AML-193 (cell line): ENCODE measurements at regions not wholly inside any gene's neighbourhood (a gene's known extent, or its start where the extent isn't known, plus 50 kb on each side); places are given as distances from the start of the nearest gene placed in this dataset.
"Not testable (repeated sequence)": the region's sequence is repeated elsewhere in the genome, so short reads cannot be mapped to it uniquely, and the experiment has no call there.

ENCODE experiments used
- DNase-seq, 2 experiments: peaks; one replicate each; lab custom pipeline; 2025; lab: John Stamatoyannopoulos, UW

DNA sequence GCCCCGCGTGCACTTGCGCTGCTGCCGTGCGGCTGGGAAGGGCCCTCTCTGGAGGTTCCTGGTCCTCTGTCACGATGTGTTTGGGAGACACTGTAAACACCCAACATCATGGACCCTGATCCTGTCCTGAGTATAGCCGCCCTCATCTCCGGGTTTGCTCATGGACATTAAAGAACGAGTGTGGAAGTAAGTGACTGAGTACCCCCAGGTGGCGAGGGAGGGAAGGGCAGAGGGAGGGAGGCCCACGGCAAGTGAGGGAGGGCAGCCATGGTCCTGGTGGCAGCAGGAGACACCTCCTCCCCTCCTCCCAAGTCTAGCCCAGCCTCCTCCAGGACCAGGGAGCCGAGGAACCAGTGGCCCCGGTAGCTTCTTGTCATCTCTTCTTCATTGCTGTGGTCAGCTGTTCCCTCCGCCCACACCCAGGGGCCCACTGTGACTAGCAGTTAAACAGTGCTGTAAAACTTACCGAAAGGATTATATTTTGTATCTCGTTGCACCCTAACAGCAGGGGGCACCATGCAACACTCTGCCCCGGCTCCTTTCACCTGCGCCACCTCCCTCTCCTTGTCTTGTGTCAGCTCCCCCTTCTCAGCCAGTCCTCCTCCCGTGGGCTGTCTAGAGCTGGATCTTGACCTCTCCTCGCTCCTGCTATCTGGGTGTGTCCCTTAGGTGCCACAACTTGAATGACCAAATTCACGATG, 566.5 kb upstream of the B3GAT1 start:
- no peak for DNase-seq

DNA sequence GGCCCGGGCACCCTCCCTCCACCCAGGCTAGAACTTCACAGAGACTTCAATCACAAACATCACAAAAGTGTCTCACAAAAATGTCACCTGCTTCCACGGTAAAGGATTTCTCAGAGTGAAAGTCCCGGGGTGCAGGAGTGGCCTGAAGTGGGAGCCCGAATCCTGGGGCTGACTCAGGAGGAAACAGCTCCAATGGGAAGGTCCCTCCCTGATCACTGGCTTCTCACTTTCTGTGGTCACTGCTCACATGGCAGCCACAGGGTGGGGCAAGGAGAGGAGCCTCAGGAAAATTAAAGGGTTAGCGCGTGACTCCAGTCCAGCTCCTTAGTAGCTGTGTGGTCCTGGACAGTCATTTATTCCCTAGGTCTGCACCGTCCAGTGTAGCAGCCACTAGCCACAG, 564.5 kb upstream of the B3GAT1 start:
- DNase-seq = no peak

DNA sequence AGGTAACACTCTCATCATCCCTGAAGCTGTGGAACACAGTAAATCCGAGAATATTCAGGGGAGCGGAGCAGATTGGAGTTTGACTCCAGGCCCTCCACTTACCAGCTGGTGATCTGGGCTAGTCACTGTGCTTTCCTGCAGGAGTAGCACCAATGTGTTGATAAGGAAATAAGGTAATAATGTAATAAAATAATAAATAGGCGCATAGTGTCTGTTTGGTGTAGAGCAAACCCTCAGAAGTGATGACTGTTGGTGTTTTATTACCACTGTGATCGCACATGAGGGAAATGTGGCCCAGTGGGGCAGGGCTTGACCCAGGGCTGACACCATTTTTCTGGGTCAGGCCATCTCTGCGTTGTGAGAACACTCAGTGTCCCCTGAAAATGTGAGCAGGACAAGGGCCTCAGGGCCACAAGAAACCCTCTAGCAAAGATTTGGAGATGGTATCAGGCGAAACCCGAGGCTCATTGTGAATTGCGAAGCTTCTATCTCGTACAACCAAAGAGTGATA, 563.9 kb upstream of the B3GAT1 start:
- no peak for DNase-seq

DNA sequence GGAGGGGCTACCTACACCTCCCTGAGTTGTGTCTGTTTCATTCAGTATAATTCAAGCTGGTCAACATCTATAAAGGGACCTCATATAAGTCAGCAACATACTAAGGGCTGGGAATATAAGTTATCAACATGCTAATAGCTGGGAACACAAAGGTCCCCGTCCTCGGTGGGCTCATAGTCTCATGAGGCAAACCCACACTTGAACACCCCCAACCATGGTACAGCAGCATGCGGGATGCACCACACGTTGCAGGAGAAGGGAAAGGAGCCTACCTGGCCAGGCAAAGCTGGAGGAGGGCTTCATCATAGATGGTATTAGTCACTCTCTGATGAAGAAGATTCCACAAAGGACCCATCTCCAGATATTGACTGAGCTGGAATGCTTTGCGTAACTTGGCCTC, 561.8 kb upstream of the B3GAT1 start:
- no peak for DNase-seq

DNA sequence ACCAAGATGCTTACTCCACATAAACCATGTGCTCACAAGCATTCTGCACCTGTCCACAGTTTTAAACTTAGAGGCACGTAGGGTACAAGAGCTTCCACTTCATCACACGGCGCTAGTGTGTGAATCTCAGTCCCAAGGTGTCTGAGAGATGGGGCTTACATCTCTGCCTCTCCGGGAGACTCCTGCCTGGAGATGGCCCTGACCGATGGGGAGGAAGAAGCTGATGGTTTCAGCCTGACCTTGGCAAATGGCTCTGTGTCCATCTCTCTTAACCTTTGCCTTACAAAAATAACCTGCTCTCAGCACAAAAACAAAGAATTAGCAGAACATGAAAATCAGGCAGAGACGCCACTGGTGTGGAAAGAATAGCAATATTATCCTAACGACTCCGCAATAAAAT, 559.3 kb upstream of the B3GAT1 start:
- DNase-seq = no peak

DNA sequence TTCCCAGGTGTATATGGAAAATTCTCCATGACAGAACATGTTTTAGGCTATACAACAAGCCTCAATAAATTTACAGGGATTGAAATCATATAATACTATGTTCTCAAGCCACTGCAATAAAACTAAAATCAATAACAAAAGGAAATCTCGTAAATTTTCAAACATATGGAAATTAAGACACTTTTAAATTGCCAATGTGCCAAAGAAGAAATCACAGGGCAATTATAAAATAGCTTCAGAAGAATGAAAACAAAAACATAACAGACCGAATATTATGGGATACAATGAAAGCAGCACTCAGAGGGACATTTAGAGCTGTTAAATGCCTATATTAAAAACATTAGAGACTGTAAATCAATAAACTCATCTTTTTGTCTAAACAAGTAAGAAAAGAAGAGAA, 555.7 kb upstream of the B3GAT1 start:
- DNase-seq = no peak

DNA sequence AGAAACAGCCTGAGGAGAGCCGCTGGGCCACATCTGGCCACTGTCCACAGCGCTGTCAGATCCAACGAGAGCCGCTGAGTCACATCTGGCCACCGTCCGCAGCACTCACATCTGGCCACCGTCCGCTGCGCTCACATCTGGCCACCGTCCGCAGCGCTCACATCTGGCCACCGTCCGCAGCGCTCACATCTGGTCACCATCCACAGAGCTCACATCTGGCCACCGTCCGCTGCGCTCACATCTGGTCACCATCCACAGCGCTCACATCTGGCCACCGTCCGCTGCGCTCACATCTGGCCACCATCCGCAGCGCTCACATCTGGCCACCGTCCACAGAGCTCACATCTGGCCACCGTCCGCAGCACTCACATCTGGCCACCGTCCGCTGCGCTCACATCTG, 549.3 kb upstream of the B3GAT1 start:
- DNase-seq = not testable (repeated sequence)

DNA sequence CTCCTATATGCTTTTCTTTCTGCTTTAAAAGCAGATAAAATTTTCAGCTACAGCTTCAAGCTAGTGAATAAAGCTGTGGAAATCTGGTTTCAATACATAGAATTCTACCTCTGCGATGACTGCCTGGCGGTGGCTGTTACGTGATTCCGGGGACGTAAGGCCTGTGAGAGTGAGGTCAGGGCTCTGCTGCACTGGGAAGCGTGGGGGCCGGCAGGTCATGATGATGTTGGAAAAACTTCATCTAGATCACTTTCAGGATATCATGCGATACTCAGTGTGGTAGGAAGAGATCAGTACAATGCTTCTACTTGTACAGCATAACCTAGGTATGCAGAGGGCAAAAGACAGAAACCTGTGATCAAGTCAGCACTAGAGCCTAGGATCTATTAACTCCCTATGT, 546.8 kb upstream of the B3GAT1 start:
- DNase-seq = no peak

DNA sequence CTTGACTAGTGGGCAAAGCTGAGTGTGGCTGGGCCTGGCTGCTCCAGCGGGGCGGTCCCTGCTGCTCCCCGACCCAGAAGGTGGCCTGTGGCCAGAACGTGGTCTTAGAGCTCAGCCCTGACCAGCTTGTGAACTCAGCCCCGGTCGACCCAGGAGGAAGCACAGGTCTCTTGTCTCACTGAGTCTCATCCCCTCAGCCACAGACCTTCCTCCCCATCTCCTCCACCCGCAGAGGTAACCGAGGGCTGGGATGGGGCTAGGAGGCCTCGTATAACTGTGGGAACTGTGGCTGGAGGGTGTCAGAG, 546.2 kb upstream of the B3GAT1 start:
- no peak for DNase-seq

DNA sequence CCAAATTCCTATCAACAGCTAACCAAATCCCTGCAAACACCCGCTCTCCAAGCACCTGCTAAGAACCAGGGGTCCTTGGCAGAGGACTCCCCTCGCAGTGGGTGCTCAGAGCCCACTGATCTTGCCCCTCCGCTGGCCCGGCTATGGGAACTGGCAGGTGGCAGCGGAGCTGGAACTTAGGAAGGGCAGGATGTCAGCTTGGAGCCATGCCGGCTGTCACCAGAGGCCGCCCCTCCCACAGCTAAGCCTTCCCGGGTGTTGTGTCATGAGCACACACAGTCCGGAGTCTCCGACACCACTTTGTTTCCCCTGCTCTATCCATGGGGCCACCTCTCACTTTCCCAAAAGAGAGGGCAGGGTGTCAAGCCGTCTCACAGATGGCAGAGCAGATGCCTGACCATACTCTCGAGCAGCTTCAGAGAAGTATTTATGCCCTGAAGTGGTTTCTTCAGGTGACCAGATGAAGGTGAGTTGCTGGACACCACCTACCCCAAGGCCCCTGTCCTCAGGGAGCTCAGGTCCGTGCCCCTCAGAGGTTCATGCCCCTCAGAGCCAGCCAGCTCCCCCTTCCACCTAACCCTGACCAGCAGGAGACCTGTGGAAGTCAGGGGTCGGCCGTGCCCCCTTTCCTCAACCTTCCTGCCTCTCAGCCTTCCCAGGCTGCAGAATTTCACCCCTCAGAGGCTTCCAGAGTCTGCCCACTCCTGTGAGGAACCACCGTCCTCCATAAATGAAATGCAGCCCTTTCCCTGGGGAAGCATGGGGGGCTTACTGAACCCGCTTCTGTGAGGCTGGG, 545.7 kb upstream of the B3GAT1 start:
- no peak for DNase-seq

DNA sequence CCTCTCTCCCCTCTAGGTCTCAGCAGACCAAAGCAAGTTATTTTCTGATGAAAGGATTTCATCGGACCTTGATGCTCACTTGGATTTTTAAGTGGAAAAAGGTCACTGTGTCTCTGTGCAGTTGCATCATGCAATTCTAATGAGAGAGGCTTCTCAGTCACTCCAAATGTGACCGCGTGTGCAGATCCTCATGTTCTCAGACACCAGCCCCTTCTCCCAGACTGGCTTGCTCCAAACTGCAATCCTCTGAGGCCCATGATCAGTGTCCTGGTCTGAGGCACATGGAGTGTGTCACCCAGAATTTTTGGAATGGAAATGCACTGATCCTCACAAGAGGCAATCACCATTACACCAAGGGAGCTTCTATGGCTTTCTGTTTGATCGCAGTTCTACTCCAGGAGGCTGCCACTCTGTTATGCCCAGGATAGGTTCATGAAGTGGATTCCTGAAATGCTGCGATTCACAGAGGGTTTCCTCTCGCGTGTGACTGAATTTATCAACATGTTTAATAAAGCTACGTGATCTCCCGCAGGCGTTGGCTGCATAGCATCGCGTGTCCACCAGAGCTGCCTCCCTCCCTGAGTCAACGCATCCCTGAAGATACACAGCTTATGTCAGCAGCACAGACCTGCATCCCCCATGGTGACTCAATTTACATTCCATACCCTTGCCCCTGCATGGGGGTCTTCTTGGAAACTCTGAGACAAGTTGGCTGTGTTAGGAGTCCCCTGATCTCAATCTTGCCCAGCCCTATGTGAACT, 544.6 kb upstream of the B3GAT1 start:
- no peak for DNase-seq

DNA sequence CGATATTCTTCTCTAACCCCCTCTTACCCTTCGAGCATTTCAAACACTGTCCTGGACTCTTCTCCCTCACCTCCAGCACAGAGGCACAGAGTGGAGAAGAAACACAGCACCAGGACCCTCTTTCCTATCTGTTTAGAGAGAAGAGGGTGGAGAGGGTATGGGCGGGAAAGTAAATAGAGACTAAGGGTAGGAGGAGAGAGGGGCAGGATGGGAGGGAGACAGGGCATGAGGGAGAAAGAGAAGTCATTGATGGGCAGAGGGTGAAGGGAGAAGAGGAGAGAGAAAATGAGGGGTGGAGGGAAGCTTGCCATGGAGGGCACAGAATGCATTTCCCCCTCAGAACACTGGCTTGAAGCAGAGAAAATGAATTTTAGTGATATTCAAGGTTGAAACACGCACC, 543.9 kb upstream of the B3GAT1 start:
- DNase-seq = not testable (repeated sequence)

DNA sequence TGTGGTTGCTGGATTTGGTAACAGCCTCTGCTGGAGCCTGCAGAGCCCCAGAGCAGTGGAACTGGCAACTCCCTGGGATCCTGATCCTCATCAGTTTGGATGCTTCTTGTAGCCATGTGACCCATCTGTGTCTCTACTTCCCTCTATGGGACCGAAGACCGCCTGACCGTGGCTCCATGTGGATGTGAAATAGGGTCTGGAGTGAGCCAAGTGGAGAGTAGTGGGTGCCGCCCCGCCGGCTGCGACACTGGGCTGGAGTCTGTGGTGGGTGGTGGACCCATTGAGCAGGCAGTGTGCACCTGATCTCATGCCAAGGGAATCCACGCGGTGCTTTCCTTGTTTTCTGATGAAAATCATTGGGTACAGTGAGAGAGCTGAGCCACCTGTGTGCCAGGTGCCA, 543.2 kb upstream of the B3GAT1 start:
- no peak for DNase-seq

DNA sequence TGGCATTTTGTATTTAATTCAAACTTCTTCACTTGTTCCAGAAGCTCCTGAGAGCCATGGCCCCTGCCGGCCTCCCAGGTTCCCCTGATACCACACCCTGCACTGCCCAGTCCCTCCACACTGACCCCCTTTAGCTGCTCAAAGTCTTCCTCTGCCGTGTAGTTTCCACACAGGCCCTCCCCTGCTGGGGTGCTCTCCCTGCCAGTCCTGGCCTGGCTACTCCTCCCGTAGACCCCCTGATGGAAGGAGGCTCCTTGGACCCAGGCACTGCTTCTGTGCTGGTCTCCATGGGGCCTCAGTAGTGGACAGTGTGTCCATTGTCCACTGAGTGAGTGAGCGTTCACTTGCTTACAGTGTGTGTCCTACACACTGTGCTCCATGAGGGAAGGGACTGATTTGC, 542.4 kb upstream of the B3GAT1 start:
- DNase-seq = not testable (repeated sequence)

DNA sequence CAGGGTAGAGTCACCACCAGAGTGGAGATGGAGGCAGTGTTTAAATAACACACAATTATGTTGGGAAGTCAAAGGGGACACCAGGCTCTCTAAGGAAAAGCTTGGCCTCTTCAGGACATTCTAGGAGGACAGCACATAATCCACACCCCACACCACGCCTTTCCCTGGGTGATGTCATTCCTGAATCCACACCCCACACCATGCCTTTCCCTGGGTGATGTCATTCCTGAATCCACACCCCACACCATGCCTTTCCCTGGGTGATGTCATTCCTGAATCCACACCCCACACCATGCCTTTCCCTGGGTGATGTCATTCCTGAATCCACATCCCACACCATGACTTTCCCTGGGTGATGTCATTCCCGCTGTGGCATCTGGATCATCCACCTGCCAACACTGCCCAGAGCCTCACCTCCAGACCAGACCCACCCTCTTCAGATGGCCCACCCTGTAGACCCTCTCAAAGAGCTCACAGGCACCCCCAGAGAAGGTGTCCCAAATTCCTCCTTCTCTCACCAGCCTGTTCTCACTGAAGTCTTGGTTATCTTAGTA, 541.5 kb upstream of the B3GAT1 start:
- not testable (repeated sequence) for DNase-seq

DNA sequence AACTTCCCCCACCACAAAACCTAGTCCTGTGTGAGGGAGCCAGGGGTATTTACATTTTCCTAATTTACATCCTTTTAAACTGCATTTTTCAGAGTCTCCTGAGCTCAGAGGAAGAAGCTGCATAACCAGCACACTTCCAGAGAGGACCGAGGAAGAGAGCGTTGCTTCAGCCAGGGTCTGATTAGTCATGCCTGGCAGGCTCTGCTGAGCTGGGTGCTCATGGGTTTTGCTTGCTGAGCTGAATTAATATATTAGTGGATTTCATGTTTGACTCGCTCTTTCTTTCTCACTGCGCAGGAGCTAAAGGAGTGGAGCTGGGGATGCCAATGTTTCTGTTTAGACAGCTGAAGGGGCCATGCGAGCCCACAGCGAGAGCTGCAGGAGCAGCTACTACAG, 539.3 kb upstream of the B3GAT1 start:
- no peak for DNase-seq

DNA sequence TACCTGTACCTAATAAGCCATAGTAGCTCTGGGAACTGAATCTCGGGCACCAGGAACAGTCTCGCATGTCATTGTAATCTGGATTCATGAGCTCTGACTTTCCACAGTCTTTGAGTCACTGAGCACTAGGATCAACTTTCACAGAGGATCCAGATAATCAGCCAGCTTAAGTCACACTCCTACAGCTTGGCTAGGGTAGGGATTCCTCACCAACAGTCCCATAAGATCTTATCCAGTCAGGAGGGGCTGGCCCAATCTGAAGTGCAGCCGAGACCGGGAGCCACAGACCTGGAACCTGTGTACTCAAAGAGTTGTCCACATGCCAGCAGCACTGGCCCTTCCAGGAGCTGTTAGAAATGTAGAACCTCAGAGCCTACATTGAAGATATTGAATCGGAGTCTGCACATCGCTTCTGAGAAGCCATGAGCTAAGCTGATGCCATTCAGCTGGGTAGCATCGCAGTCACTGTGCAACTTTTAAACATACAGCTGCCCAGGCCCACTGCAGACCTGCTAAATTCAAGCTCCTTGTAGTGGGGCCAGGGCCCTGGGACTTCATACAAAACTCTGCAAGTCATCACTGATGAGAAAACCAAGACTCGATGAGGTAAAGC, 538.8 kb upstream of the B3GAT1 start:
- DNase-seq = no peak

DNA sequence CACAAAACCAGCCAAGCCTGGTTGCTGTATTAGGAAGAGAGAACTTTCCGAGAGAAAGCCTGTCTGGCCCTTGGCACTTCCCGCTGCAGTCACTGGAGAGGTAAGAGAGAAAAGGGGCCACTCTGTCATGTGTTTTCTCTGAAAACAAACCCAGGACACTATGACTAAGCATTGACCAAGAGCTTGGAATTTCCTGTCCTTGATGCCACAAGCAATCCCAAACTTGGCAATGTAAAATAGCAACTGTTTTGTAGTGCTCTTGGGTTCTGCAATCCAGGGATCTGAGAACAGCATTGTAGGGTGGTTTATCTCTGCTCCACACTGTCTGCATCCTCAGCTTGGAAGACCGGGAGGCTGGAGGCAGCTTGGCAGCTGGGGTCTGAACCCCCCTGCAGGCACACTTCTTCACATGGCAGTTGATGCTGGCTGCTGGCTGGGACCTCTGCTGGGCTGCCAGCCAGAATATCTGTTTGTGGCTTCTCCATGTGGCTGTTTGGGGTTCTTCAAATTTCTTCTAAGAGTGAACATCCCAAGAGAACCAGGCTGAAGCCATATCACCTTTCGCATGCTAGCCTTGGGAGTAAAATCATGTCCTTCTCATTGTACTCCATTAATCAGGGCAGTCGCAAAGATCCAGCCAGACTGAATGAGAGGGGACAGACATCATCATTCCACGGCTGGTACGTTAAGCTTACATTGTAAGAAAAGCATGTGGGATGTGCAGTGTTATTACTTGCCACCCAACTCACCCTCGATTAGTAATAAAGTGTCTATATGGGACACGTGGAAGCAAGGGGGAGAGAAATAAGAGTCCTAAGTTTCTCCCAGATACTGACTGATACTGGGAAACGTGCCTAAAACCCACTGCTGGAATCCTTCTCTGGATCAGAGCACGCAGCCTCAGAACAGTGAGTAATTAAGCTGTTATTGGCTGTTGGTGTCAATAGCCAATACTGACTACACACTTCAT, 537.4 kb upstream of the B3GAT1 start:
- DNase-seq = no peak

DNA sequence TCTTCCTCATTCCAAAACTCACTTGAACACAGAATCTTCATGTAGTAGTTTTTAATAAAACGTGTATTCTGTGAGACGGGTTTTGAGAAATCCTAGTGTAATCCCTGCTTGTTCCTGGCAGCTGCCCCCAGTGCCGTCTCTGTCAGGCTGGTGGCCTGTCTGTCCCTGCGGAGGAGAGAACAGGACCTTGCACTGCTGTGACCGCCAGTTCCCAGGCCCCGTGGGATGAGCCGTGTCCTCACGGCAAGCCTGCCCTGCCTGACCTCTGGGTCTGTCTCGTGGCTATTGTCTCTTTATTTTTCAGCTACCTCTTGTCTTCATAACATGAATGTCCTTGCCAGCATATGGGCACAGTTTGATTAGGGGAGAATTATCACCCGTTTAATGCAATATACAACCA, 535.5 kb upstream of the B3GAT1 start:
- no peak for DNase-seq

DNA sequence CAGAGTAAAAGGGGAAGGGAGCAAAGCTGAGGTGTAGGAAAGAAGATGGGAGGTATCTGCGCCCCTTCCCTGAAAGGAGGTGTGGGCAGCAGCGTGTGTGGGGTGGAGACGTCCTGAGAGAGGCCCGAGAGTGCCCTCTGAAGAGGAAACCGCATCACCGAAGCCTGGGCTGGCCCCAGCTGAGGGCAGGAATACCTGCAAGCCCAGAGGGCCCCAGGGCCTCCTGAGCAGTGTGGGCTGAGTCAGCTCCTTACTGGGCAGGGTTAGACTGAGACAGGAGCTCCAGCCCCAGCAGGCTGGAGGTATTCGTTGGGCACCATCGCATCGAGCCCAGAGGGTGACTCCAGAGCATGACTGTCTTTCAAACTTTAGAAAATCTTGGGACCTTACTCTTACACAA, 534.0 kb upstream of the B3GAT1 start:
- no peak for DNase-seq

DNA sequence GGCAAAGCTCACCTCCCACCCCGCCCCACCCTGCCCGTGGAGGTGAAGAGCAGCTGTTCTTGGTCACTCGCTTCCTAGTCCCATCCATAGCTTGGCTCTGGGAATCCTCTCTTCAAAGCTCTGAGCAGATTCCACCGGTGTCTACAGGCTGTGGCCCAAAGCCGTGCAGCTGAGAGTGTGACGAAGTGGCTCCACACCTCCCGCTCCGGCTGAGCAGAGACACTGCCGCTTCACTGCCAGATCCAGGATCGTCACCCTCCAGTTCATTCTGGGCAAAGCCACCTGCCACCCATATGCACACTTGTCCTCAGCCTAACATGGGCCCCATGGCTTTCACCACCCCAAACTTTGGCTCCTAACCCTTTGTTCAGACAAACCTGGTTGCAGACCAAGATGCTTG, 532.9 kb upstream of the B3GAT1 start:
- DNase-seq = no peak
